ENCODE measurements at regions not wholly inside any gene's neighbourhood (a gene's known extent, or its start where the extent isn't known, plus 50 kb on each side); places are given as distances from the start of the nearest gene placed in this dataset.

DNA sequence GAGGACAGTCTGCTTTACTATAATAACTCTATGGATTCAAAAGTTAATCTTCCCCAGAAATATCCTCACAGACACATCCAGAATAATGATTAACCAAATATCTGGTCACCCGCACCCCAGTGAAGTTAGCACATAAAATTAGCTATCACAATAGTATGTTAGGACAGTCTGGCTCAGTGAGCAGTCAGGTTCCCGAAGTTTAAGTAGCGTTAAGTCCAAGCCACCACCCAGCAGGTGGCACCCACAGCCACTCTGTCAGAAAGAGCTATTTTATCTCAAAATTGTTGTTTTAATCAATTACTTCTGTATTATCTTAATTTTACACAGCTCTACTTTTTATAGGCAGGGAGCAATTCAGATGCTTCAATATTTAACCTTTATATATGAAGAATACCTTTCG is 537.5 kb downstream of the MBD2 start:
- peak; percentile 35 for DNase-seq
- Histone ChIP-seq H3K27me3 (ENCODE audit: low read length) (peaks cover 72% of the 10 kb centered on the region), H3K4me3 (ENCODE audit: low read length) (no peak overlapping the region), H3K4me2 (ENCODE audit: low read length) (no peak overlapping the region), H3K9me3 (ENCODE audit: low read length) (no peaks in the 10 kb centered on the region), H3K9ac (ENCODE audit: low read length) (no peak overlapping the region), H3K79me2 (ENCODE audit: low read length) (no peaks in the 10 kb centered on the region), H3K36me3 (ENCODE audit: low read depth, low read length) (no peaks in the 10 kb centered on the region), H3F3A (ENCODE audit: low read length, unreplicated experiment) (no peaks in the 10 kb centered on the region), H4K20me1 (ENCODE audit: low read length) (no peaks in the 10 kb centered on the region), H3K9me2 (replicated peaks; ENCODE audit: low read length) (no peaks in the 10 kb centered on the region), H3K27ac (ENCODE audit: low read length) (no peak overlapping the region), H3K4me1 (ENCODE audit: insufficient read depth, low read length) (no peaks in the 10 kb centered on the region), H2AFZ (ENCODE audit: low read length) (no peak overlapping the region)
- intact Hi-C loops (cut with micrococcal nuclease): loop anchor here (5.0 kb wide), 1 partner anchor 440 kb away; no protein-coding TSS in a partner anchor
- CTCF ChIA-PET: interaction anchor here (0.9 to 1.0 kb wide), 2 partner anchors 12 to 433 kb away, joined by 4 to 5 read pairs; no protein-coding TSS in a partner anchor
- peak; percentile 62; the same call in 1 of the 2 replicates for ATAC-seq
- TF ChIP-seq EZH2 (IDR thresholded peaks at IDR 0.05; ENCODE audit: low read length, unreplicated experiment) (no peak), EZH2phosphoT487 (IDR thresholded peaks at IDR 0.05; ENCODE audit: borderline replicate concordance, low read length) (no peak)
- TF ChIP-seq, protein P1, sequence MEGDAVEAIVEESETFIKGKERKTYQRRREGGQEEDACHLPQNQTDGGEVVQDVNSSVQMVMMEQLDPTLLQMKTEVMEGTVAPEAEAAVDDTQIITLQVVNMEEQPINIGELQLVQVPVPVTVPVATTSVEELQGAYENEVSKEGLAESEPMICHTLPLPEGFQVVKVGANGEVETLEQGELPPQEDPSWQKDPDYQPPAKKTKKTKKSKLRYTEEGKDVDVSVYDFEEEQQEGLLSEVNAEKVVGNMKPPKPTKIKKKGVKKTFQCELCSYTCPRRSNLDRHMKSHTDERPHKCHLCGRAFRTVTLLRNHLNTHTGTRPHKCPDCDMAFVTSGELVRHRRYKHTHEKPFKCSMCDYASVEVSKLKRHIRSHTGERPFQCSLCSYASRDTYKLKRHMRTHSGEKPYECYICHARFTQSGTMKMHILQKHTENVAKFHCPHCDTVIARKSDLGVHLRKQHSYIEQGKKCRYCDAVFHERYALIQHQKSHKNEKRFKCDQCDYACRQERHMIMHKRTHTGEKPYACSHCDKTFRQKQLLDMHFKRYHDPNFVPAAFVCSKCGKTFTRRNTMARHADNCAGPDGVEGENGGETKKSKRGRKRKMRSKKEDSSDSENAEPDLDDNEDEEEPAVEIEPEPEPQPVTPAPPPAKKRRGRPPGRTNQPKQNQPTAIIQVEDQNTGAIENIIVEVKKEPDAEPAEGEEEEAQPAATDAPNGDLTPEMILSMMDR (conservative IDR thresholded peaks at IDR 0.05; ENCODE audit: low read depth, low read length): peak; percentile 64
- BruUV-seq (replicated peaks): no TSS peak
- POLR2A ChIA-PET (ENCODE audit: unreplicated experiment): interaction anchor here (0.5 kb wide), 1 partner anchor 19 kb away, joined by 4 read pairs; no protein-coding TSS in a partner anchor

DNA sequence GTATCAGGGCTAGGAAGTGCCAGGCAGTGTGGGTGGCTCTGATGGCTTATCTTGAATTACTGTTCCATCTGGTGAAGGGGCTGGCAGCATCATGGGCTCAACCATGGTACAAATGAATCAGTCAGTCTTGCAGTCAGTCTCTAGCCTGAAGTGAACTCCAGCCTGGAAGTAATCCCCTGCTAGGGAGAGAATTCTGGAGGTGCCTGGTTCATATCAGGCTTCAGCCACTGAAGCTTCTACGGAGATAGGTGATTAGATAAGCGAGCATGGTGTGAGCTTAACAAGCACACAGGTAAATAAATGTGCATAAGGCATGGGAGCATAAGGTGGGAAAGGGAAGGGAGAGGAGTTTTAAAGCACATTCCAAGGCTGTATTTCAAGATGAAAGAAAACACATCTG is 541.7 kb downstream of the MBD2 start:
- Histone ChIP-seq H3K27ac (ENCODE audit: low read length) (no peak overlapping the region), H3K36me3 (ENCODE audit: low read depth, low read length) (no peaks in the 10 kb centered on the region), H4K20me1 (ENCODE audit: low read length) (no peaks in the 10 kb centered on the region), H2AFZ (ENCODE audit: low read length) (no peak overlapping the region), H3K9me3 (ENCODE audit: low read length) (no peaks in the 10 kb centered on the region), H3K4me2 (ENCODE audit: low read length) (no peak overlapping the region), H3K27me3 (ENCODE audit: low read length) (peaks cover 63% of the 10 kb centered on the region), H3K9me2 (replicated peaks; ENCODE audit: low read length) (no peaks in the 10 kb centered on the region), H3F3A (ENCODE audit: low read length, unreplicated experiment) (no peaks in the 10 kb centered on the region), H3K79me2 (ENCODE audit: low read length) (no peaks in the 10 kb centered on the region), H3K4me3 (ENCODE audit: low read length) (no peak overlapping the region), H3K9ac (ENCODE audit: low read length) (no peak overlapping the region), H3K4me1 (ENCODE audit: insufficient read depth, low read length) (no peaks in the 10 kb centered on the region)
- intact Hi-C loops (cut with micrococcal nuclease): no loop called here
- DNase-seq: no peak
- no peak for ATAC-seq
- CTCF ChIA-PET: no interaction called here
- no peak for TF ChIP-seq EZH2 (IDR thresholded peaks at IDR 0.05; ENCODE audit: low read length, unreplicated experiment)
- TF ChIP-seq, protein P1 (conservative IDR thresholded peaks at IDR 0.05; ENCODE audit: low read depth, low read length): no peak
- no peak for TF ChIP-seq EZH2phosphoT487 (IDR thresholded peaks at IDR 0.05; ENCODE audit: borderline replicate concordance, low read length)
- POLR2A ChIA-PET (ENCODE audit: unreplicated experiment): interaction anchor here (0.6 kb wide), 1 partner anchor 647 kb away, joined by 13 read pairs; no protein-coding TSS in a partner anchor
- BruUV-seq (replicated peaks): no TSS peak

DNA sequence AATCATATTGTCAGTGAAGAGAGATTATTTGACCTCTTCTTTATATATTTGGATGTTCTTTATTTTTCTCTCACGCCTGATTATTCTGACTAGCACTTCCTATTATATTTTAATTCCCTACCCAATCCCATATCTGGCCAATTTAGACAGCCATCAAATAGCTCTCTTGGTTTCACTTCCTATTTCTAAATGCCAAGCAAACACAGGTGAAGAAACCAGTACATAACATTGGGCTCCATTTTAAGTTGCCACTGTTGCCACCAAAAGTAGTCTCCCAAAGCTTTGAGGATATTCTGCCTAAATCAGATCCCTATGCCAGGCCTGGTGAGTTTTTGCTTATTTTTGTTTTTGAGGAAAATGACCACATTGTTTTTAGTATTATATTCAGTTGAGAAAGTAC is 547.0 kb downstream of the MBD2 start:
- Histone ChIP-seq H3K79me2 (ENCODE audit: low read length) (no peaks in the 10 kb centered on the region), H3K4me1 (ENCODE audit: insufficient read depth, low read length) (no peaks in the 10 kb centered on the region), H3K36me3 (ENCODE audit: low read depth, low read length) (no peaks in the 10 kb centered on the region), H3K9ac (ENCODE audit: low read length) (no peak overlapping the region), H3K27ac (ENCODE audit: low read length) (no peak overlapping the region), H3K4me3 (ENCODE audit: low read length) (no peak overlapping the region), H3K4me2 (ENCODE audit: low read length) (no peak overlapping the region), H4K20me1 (ENCODE audit: low read length) (no peaks in the 10 kb centered on the region), H3K27me3 (ENCODE audit: low read length) (peaks cover 31% of the 10 kb centered on the region), H3K9me2 (replicated peaks; ENCODE audit: low read length) (no peaks in the 10 kb centered on the region), H3K9me3 (ENCODE audit: low read length) (no peaks in the 10 kb centered on the region), H3F3A (ENCODE audit: low read length, unreplicated experiment) (no peaks in the 10 kb centered on the region), H2AFZ (ENCODE audit: low read length) (no peak overlapping the region)
- ATAC-seq: no peak
- BruUV-seq (replicated peaks): no TSS peak
- ChIA-PET CTCF (no interaction called here), POLR2A (ENCODE audit: unreplicated experiment) (no interaction called here)
- DNase-seq: no peak
- intact Hi-C loops (cut with micrococcal nuclease): no loop called here
- TF ChIP-seq, protein P1 (conservative IDR thresholded peaks at IDR 0.05; ENCODE audit: low read depth, low read length): no peak
- no peak for TF ChIP-seq EZH2 (IDR thresholded peaks at IDR 0.05; ENCODE audit: low read length, unreplicated experiment)
- TF ChIP-seq EZH2phosphoT487 (IDR thresholded peaks at IDR 0.05; ENCODE audit: borderline replicate concordance, low read length): no peak

All from PC-3 (cell line).